ENCODE measurements at regions not wholly inside any gene's neighbourhood (a gene's known extent, or its start where the extent isn't known, plus 50 kb on each side); places are given as distances from the start of the nearest gene placed in this dataset.

GRCh38 chr15:78696436-78696835 is 55.4 kb upstream of the CHRNB4 start:
- intact Hi-C loops (cut with DNase I), result no loop called here

GRCh38 chr15:78695854-78696253 is 54.8 kb upstream of the CHRNB4 start:
- H3K27ac ChIP-seq, result no peak overlapping the region
- FAIRE-seq, result no peak
- DNase-seq, result peak in 5 of 6 donors; percentile 36 to 67 (median 46)
- H3K4me3 ChIP-seq, result no peak overlapping the region
- WGBS, 2 donors, result 19 to 20% methylated on average over 3 of the region's 3 CpGs
- no peaks in the 10 kb centered on the region for H3K9me3 ChIP-seq
- peak in 3 of 4 donors; percentile 77 to 99 (median 86) for ATAC-seq
- no peaks in the 10 kb centered on the region for H3K27me3 ChIP-seq
- intact Hi-C loops (cut with DNase I), result no loop called here
- no peaks in the 10 kb centered on the region for H3K36me3 ChIP-seq
- TF ChIP-seq CTCF (IDR thresholded peaks at IDR 0.05), result no peak
- peaks cover 0 to 4% (median 0%) of the 10 kb centered on the region in 3 donors for H3K4me1 ChIP-seq

More at GRCh38 chr15:78696436-78696835, 55.4 kb upstream of the CHRNB4 start:
- H3K4me1 ChIP-seq, result peaks cover 0 to 4% (median 0%) of the 10 kb centered on the region in 3 donors
- FAIRE-seq (no peak), ATAC-seq (no peak), DNase-seq (no peak)
- H3K9me3 ChIP-seq, result no peaks in the 10 kb centered on the region
- H3K27ac ChIP-seq, result no peak overlapping the region
- no peaks in the 10 kb centered on the region for H3K36me3 ChIP-seq
- H3K27me3 ChIP-seq, result no peaks in the 10 kb centered on the region
- no peak overlapping the region for H3K4me3 ChIP-seq
- no peak for TF ChIP-seq CTCF (IDR thresholded peaks at IDR 0.05)

- H3K4me3 ChIP-seq, result no peak overlapping the region
- DNase-seq (no peak), FAIRE-seq (no peak), ATAC-seq (no peak)
- intact Hi-C loops (cut with DNase I), result no loop called here
- H3K27ac ChIP-seq, result no peak overlapping the region
- H3K36me3 ChIP-seq, result no peaks in the 10 kb centered on the region
- no peaks in the 10 kb centered on the region for H3K9me3 ChIP-seq
- TF ChIP-seq CTCF (IDR thresholded peaks at IDR 0.05), result no peak
- no peaks in the 10 kb centered on the region for H3K27me3 ChIP-seq
- peaks cover 0 to 4% (median 0%) of the 10 kb centered on the region in 3 donors for H3K4me1 ChIP-seq
Measured at GRCh38 chr15:78695046-78695671, 54.1 kb upstream of the CHRNB4 start.

- no peak for ATAC-seq
- no peak for DNase-seq
- Histone ChIP-seq H3K4me3 (no peak overlapping the region), H3K27ac (no peak overlapping the region), H3K27me3 (no peaks in the 10 kb centered on the region), H3K36me3 (no peaks in the 10 kb centered on the region), H3K4me1 (peaks cover 0 to 4% (median 0%) of the 10 kb centered on the region in 3 donors), H3K9me3 (no peaks in the 10 kb centered on the region)
- no peak for TF ChIP-seq CTCF (IDR thresholded peaks at IDR 0.05)
- intact Hi-C loops (cut with DNase I), result no loop called here
- FAIRE-seq, result no peak
- 78 to 82% methylated on average over 3 of the region's 3 CpGs for WGBS, 2 donors
Measured at GRCh38 chr15:78691851-78692421, 50.9 kb upstream of the CHRNB4 start.

GRCh38 chr15:78691167-78691850 is 50.3 kb upstream of the CHRNB4 start:
- Histone ChIP-seq H3K36me3 (no peaks in the 10 kb centered on the region), H3K4me1 (peaks cover 0 to 4% (median 0%) of the 10 kb centered on the region in 3 donors), H3K27me3 (no peaks in the 10 kb centered on the region), H3K4me3 (no peak overlapping the region), H3K9me3 (no peaks in the 10 kb centered on the region), H3K27ac (no peak overlapping the region)
- 63 to 71% methylated on average over 9 of the region's 9 CpGs for WGBS, 2 donors
- intact Hi-C loops (cut with DNase I), result no loop called here
- ATAC-seq, result no peak
- no peak for DNase-seq
- FAIRE-seq, result no peak
- TF ChIP-seq CTCF (IDR thresholded peaks at IDR 0.05), result no peak
